D721Med (cell line): ENCODE measurements at regions not wholly inside any gene's neighbourhood (a gene's known extent, or its start where the extent isn't known, plus 50 kb on each side); places are given as distances from the start of the nearest gene placed in this dataset.
"Not testable (repeated sequence)": the region's sequence is repeated elsewhere in the genome, so short reads cannot be mapped to it uniquely, and the experiment has no call there.

ENCODE experiments used
- DNase-seq: peaks from one replicate; pipeline ENCODE4 v3.0.0; 2011; ENCODE audit warnings: low spot score; ENCODE audit not compliant: insufficient read length
- FAIRE-seq: peaks from 2 replicates; lab custom pipeline; 2011; peaks lifted over from hg19 to GRCh38; lab: Jason Lieb, UNC
- TF ChIP-seq, protein P1 (sequence below): IDR thresholded peaks from 2 replicates; pipeline ENCODE4 v1.5.1; 2012; ENCODE audit warnings: mild to moderate bottlenecking, control low read depth; ENCODE audit not compliant: insufficient read depth; ENCODE audit errors: missing control alignments

DNA sequence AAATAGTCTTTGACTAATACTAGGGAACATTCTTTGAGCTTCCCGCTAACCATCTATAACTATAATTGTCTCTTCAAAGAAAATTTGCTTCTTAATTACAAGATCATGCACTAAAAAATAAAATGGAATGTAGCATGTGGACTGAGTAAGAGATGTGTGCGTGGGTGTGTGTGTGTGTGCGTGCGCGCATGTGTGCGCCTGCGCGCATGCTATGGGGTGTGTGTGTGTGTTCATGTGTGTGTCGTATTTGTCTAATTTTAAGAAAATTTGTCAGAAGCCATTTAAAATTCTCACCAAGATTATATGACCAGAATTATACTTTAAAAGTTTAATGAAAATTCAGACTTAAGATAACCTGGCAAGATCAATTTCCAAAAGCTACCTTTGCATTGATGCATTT lies 593.0 kb downstream of the ACTL7B start:
- DNase-seq (no peak), FAIRE-seq (no peak)
- TF ChIP-seq, protein P1, sequence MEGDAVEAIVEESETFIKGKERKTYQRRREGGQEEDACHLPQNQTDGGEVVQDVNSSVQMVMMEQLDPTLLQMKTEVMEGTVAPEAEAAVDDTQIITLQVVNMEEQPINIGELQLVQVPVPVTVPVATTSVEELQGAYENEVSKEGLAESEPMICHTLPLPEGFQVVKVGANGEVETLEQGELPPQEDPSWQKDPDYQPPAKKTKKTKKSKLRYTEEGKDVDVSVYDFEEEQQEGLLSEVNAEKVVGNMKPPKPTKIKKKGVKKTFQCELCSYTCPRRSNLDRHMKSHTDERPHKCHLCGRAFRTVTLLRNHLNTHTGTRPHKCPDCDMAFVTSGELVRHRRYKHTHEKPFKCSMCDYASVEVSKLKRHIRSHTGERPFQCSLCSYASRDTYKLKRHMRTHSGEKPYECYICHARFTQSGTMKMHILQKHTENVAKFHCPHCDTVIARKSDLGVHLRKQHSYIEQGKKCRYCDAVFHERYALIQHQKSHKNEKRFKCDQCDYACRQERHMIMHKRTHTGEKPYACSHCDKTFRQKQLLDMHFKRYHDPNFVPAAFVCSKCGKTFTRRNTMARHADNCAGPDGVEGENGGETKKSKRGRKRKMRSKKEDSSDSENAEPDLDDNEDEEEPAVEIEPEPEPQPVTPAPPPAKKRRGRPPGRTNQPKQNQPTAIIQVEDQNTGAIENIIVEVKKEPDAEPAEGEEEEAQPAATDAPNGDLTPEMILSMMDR = no peak

DNA sequence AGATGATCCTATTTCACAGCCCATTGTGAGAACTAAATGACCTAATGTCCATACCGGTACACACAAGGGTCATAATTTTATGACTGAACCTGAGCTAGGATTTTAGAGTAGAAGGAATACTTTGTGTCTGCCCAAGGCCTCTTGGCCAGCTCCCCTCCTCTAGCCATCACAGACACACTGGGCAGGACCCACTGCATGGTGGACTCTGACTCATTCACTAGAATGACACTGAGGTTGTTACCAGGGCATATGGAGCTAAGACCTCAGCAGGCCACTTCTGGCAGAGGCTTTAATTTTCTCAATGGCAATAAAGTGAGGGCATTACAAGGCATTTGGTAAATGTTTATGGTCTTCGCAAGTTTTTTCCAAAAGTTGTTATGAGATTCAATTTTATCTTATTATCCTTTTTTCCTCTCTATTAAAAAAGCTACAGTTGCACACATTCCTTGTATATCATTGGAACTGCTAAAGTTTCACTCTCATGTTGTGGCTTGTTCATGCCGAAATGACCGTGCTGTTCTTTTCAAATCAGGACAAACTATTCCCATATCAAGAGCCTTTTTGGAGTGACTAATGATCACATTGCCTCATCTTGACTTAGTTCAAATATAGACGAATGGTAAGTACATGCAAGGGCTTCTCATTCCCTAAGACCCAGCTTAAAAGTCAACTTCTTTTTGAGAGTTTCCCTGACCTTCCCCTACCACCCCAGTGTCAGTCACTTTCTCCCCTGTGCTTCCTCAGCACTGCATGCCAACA lies 595.7 kb downstream of the ACTL7B start:
- DNase-seq = no peak
- TF ChIP-seq, protein P1 = no peak
- no peak for FAIRE-seq

DNA sequence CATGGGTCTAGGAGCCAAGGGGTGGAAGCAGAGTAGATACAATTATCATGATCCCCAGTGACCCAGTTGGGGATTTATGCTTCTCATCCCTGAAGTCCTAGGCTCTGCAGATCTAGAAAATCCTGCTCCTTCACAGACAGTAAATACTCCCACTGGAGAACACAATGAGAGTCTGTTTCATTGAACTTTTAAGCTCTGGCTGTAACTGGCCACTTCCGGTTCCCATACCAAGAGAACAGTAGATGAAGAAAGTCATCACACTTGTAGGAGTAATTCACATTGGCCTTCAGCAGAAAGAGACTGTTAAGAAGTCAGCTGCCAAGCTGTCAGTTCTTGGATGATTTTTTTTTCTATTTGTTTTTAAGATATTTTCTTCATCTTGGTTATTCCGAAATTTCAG lies 597.1 kb downstream of the ACTL7B start:
- TF ChIP-seq, protein P1 = no peak
- DNase-seq (no peak), FAIRE-seq (no peak)

DNA sequence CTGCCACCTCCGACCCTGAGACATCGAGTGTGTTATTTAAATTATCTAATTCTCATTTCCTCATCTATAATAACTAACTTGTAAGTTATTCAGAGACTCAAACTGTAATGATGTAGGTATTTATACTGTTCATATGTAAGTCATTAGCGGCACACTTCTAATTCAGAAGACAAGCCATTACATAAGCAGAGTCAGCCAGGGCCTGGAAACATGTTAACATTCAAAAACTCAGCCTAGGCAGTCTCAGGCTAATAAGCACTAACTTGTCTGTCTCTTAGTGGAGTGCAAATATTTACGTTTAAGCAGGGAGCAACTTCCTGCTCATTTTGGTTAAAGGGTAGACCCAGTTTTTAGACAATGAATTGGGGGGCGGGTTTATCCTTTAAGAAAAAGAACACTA lies 598.4 kb downstream of the ACTL7B start:
- DNase-seq (no peak), FAIRE-seq (no peak)
- TF ChIP-seq, protein P1 = no peak

DNA sequence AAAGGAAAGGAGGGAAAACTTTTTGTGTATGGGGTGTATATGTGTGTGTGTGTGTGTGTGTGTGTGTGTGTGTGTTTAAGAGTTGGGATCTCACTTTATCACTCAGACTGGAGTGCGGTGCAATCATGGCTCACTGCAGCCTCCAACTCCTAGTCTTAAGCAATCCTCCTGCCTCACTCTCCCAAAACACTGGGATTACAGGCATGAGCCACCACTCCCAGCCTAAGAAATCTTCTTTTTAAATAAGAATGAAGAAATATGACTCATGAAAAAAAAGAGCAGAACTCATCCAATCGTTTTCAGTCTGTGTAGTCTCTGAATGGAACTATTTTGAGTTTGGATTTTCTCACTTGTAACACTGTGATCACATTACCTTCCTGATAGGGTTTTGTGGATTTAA lies 601.5 kb downstream of the ACTL7B start:
- TF ChIP-seq, protein P1 = no peak
- no peak for DNase-seq
- FAIRE-seq = no peak

DNA sequence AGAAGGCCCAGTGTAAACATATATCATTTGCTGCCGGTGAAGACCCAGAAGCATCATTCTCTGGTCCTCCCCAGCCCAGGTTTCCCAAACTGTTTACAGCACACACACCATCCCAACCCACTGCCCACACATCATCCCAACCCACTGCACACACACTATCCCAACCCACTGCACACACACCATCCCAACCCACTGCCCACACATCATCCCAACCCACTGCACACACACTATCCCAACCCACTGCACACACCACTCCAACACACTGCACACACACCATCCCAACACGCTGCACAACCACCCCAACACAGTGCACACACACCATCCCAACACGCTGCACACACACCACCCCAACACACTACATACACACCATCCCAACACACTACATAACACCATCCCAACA lies 608.4 kb downstream of the ACTL7B start:
- FAIRE-seq, DNase-seq: not testable (repeated sequence)

DNA sequence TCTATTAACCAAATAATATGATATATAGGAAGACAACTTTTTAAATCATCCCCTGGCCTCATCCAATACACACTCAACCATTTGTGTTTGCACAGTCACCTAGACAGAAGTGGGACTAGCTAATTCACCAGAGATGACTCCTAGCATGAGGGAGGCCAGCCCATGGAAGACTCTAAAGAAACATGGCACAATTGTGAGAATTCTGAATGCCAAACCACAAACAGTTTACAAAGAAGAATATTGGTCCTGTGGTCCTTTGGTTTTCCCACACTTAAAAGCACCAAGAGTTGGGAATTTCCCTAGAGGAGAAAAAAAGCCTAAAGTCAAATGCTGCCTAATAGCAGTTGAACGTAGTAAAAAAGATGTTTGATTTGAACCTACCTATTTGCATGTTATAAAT lies 609.9 kb downstream of the ACTL7B start:
- no peak for DNase-seq
- no peak for FAIRE-seq
- TF ChIP-seq, protein P1 = no peak
